Upper lobe of right lung (tissue), 1 donor: ENCODE measurements at regions not wholly inside any gene's neighbourhood (a gene's known extent, or its start where the extent isn't known, plus 50 kb on each side); places are given as distances from the start of the nearest gene placed in this dataset.
A peak's percentile ranks its signal among the peaks of the same experiment; 100 is the strongest.
"Not testable (repeated sequence)": the region's sequence is repeated elsewhere in the genome, so short reads cannot be mapped to it uniquely, and the experiment has no call there.

Experiments used
- ATAC-seq: fragments of 200-7000 bp; cut with Tn5 transposase; one replicate; pipeline ENCODE4 v1.9.1; 2020; ENCODE audit warnings: mild to moderate bottlenecking, moderate library complexity
- DNase-seq: peaks from one replicate; pipeline ENCODE4 v3.0.0-alpha.2; 2020
- H3K27ac ChIP-seq: fragments of 200-600 bp; one replicate; pipeline ENCODE4 v1.8.0; 2022
- H3K27me3 ChIP-seq: fragments of 200-600 bp; one replicate; pipeline ENCODE4 v1.8.0; 2022; ENCODE audit warnings: mild to moderate bottlenecking
- H3K36me3 ChIP-seq: fragments of 200-600 bp; one replicate; pipeline ENCODE4 v1.8.0; 2022
- H3K4me1 ChIP-seq: fragments of 200-600 bp; one replicate; pipeline ENCODE4 v1.8.0; 2022
- H3K4me3 ChIP-seq: fragments of 200-600 bp; one replicate; pipeline ENCODE4 v1.8.0; 2022; ENCODE audit warnings: mild to moderate bottlenecking
- H3K9me3 ChIP-seq: fragments of 200-600 bp; one replicate; pipeline ENCODE4 v1.8.0; 2022
- CTCF ChIP-seq: fragments of 200-600 bp; IDR thresholded peaks from one replicate; pipeline ENCODE4 v1.8.0; 2022; ENCODE audit warnings: antibody characterized with exemption
- intact Hi-C: fragments of 100-400 bp; cut with DNase I; formaldehyde crosslinking; loops from one replicate; pipeline ENCODE4 v1.11.0; 2022
- donor health status: DM: no; HTN: yes; CAD: no; lungs with severe emphysema.

- Histone ChIP-seq H3K4me3 (no peak overlapping the region), H3K9me3 (no peaks in the 10 kb centered on the region), H3K36me3 (no peaks in the 10 kb centered on the region), H3K27ac (no peak overlapping the region), H3K4me1 (peaks cover 5% of the 10 kb centered on the region), H3K27me3 (no peaks in the 10 kb centered on the region)
- intact Hi-C loops: no loop called here
- ATAC-seq (peak; percentile 77), DNase-seq (no peak)
- TF ChIP-seq CTCF: no peak
Observed at GRCh38 chr1:207248544-207249198, 72.8 kb upstream of the CD55 start.

GRCh38 chr1:207250431-207250830, 71.0 kb upstream of the CD55 start:
- H3K4me1 ChIP-seq: peaks cover 2% of the 10 kb centered on the region
- H3K27me3 ChIP-seq: no peaks in the 10 kb centered on the region
- TF ChIP-seq CTCF: no peak
- intact Hi-C loops: no loop called here
- H3K9me3 ChIP-seq: no peaks in the 10 kb centered on the region
- DNase-seq (no peak), ATAC-seq (no peak)
- H3K27ac ChIP-seq: no peak overlapping the region
- H3K36me3 ChIP-seq: no peaks in the 10 kb centered on the region
- H3K4me3 ChIP-seq: no peak overlapping the region

- intact Hi-C loops: no loop called here
Observed at GRCh38 chr1:207251066-207251465, 70.4 kb upstream of the CD55 start.

GRCh38 chr1:207256869-207257268, 64.6 kb upstream of the CD55 start:
- no peak for TF ChIP-seq CTCF
- Histone ChIP-seq H3K4me3 (no peak overlapping the region), H3K4me1 (no peaks in the 10 kb centered on the region), H3K36me3 (no peaks in the 10 kb centered on the region), H3K9me3 (no peaks in the 10 kb centered on the region), H3K27ac (no peak overlapping the region), H3K27me3 (no peaks in the 10 kb centered on the region)
- DNase-seq (no peak), ATAC-seq (no peak)
- intact Hi-C loops: no loop called here

More at GRCh38 chr1:207251066-207251465, 70.4 kb upstream of the CD55 start:
- no peaks in the 10 kb centered on the region for H3K36me3 ChIP-seq
- H3K9me3 ChIP-seq: no peaks in the 10 kb centered on the region
- H3K27ac ChIP-seq: no peak overlapping the region
- H3K4me1 ChIP-seq: no peaks in the 10 kb centered on the region
- H3K27me3 ChIP-seq: no peaks in the 10 kb centered on the region
- no peak overlapping the region for H3K4me3 ChIP-seq
- TF ChIP-seq CTCF: no peak
- DNase-seq (no peak), ATAC-seq (no peak)

GRCh38 chr1:207259391-207259790, 62.1 kb upstream of the CD55 start:
- DNase-seq (no peak), ATAC-seq (peak; percentile 92)
- Histone ChIP-seq H3K4me1 (no peaks in the 10 kb centered on the region), H3K27me3 (no peaks in the 10 kb centered on the region), H3K9me3 (no peaks in the 10 kb centered on the region), H3K27ac (no peak overlapping the region), H3K4me3 (no peak overlapping the region), H3K36me3 (no peaks in the 10 kb centered on the region)
- peak; percentile 47 for TF ChIP-seq CTCF
- intact Hi-C loops: no loop called here

- no peak for TF ChIP-seq CTCF
- Histone ChIP-seq H3K27me3 (no peaks in the 10 kb centered on the region), H3K36me3 (no peaks in the 10 kb centered on the region), H3K4me3 (no peak overlapping the region), H3K4me1 (no peaks in the 10 kb centered on the region), H3K9me3 (no peaks in the 10 kb centered on the region), H3K27ac (no peak overlapping the region)
- DNase-seq (no peak), ATAC-seq (no peak)
- intact Hi-C loops: no loop called here
Observed at GRCh38 chr1:207261971-207262370, 59.5 kb upstream of the CD55 start.

GRCh38 chr1:207262891-207263290, 58.6 kb upstream of the CD55 start:
- H3K4me3 ChIP-seq, H3K27ac ChIP-seq, DNase-seq, H3K4me1 ChIP-seq, H3K27me3 ChIP-seq, H3K36me3 ChIP-seq, H3K9me3 ChIP-seq, ATAC-seq, intact Hi-C loops: not testable (repeated sequence)
